ENCODE measurements at regions not wholly inside any gene's neighbourhood (a gene's known extent, or its start where the extent isn't known, plus 50 kb on each side); places are given as distances from the start of the nearest gene placed in this dataset.

DNA sequence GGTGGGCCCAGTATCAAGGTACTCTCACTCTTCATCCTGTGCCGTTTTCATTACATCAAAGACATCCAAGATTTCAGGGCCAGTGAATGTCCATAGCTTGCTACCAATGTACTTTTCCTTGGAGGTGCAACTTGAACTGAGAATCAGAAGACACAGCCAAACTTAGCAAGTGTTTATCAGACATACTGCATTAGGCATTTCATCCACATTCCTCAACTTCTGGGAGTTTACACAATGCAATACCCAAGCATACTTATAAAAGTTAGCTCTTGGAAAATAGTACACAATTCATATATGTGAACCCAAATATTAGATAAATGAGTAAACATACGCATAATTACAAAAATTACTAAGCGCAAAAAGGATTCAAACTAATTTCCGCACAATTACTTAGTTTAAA is 216.3 kb upstream of the RHOBTB1 start:
- DNase-seq (ENCODE audit: insufficient read length, low spot score), result no peak
- FAIRE-seq, result no peak

DNA sequence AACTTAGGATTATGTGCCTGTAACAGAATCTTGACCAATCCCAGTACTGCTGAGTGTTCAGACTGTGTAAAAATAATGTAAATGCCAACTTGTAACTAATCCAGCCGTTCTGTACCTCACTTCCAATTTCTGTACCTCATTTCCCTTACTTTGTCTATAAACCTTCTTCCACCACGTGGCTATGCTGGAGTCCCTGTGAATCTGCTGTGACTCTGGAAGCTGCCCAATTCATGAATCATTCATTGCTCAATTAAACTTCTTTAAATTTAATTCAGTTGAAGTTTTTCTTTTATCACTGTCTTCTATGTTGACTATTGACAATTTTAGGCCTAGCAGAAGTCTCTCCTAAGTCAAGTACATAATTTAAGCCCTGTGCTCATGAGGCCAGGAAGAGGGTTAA is 215.3 kb upstream of the RHOBTB1 start:
- DNase-seq (ENCODE audit: insufficient read length, low spot score) (no peak), FAIRE-seq (no peak)

DNA sequence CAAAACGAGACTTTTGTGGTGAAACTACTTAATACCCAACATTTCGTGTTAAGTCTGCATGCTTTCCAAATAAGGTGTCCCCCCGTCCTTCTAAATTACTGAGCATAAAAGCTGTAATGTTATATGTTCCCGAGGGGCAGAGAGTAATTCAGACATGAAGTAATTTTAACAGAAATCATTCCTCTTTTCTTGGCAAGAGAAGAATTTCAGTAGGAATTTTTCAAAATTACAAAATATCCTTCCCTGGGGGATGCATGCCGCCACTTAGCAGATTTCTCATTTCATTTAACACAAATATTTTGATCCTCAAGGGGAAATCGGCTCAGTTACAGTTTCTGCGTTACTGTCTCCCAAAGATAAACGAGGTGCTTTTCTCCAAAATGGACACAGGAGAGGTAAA is 213.2 kb upstream of the RHOBTB1 start:
- DNase-seq (ENCODE audit: insufficient read length, low spot score) (no peak), FAIRE-seq (no peak)

DNA sequence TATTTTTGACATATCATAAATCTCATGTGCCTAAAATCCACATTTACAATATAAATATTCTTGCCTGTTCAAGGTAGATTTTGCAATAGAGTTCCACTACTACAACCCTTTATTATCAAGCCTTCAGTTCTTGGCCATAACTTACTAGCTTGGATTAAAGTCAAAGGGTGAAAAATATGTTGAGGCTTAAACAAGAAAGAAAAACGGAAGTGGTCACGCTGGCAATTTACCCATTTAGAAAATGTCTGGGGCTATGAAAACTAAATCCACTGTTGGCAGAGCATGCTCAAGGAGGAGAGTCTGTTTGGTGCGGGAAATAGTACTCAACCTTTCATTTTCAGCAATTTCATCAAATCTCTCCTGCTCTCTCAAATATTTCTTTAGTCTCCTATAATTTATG is 209.8 kb upstream of the RHOBTB1 start:
- DNase-seq (ENCODE audit: insufficient read length, low spot score), result no peak
- no peak for FAIRE-seq

DNA sequence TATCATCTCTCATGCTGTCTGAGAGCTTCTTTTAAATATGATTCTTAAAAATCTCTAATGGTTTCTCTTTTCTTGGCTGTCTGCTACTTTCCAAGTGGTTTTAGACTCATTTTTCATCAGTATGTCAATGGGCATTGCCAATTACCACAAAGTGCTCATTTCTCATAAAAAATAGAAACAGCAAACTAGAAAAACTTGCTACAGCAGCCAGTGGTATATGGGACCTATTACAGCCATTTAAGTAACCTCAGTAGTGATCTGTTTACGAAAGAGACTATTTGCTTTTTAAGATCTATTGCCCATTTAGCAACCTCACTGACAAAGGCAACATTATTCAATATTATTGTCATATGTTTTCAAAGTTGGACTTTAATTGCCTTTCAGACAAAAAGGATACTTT is 207.1 kb upstream of the RHOBTB1 start:
- FAIRE-seq (no peak), DNase-seq (ENCODE audit: insufficient read length, low spot score) (no peak)

DNA sequence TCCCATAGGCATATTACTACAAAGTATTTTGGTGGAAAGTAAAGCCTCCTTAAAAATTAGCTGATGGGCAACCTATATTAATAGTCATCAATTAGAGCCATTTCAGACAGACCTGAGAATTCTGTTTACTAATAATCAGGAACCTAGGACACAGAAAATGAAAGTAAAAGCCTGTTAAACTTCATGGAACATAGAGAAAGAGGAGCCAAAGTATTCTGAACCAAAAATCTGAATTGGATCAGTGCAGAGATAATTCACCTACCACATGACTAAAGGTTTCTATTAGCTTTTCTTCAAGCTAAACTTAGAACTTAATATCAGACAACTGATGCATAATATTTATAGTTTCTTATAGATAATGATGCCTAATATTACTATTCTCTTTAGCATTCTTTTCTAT is 204.5 kb upstream of the RHOBTB1 start:
- FAIRE-seq (no peak), DNase-seq (ENCODE audit: insufficient read length, low spot score) (no peak)

DNA sequence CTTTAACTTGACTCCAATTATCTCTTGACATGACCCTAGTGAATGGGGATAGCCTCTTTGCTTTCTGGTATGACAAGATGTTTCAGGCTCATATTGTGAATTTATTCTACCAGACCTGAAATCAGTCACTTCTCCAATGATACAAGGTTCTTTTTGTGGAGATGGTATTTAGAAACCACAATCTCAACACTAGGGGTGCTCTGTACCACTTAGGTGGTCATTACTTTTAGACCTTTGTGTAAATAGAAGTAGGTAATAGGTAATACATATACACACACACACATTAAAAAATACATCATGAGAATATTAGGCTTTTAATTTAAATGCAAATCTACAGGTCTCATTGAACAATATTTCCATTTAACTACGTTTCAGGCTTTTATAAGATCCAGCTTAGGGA is 199.0 kb upstream of the RHOBTB1 start:
- no peak for FAIRE-seq

DNA sequence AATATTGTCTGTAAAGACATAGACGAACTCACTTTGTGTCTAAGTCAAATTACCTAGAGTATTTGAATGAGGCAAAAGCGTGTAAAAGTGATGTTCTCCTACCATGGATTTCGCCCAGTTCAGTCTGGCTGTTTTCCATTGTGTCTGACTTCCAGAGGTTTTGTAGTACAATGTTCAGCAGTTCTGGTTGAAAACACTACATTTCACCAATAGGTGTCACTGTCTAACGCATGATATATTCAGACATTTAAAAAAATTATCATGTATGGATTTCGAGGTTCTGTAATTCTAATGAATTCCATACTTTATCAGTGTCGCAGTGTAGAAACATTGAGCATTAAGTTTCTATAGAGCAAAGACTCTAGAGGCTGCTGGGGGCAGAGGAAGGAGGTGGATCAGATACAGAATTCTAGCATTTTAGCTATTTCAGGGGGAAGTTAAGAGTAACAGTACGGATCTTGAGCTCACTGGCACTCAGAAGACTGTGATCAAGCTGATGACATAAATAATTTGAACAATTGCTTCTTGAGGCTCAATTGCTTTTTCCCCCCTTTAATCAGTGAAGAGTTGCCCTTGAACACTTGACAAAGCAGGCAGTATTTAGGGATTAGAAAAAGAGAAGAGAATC is 196.9 kb upstream of the RHOBTB1 start:
- FAIRE-seq, result no peak

More for the DNA sequence above, 199.0 kb upstream of the RHOBTB1 start:
- DNase-seq (ENCODE audit: insufficient read length, low spot score), result no peak

DNA sequence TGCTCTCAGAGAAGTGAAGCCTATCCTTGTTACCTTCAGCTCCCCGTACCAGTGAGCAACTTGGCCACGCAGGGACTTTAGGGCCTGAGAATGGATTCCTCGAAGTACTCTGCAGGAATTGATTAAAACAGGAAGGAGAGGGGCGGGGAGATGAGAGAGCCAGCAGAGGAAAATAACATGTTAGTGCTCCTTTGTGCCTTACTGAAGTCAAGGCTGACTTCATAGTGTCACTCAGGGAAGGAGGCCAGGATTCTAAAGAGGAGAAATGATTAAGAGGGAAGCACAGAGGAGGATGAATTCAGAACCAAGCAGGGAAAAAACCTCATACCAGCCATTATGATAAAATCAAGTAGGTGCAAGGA is 195.6 kb upstream of the RHOBTB1 start:
- DNase-seq (ENCODE audit: insufficient read length, low spot score), result no peak

More for the DNA sequence above, 196.9 kb upstream of the RHOBTB1 start:
- DNase-seq (ENCODE audit: insufficient read length, low spot score), result peak; percentile 22

DNA sequence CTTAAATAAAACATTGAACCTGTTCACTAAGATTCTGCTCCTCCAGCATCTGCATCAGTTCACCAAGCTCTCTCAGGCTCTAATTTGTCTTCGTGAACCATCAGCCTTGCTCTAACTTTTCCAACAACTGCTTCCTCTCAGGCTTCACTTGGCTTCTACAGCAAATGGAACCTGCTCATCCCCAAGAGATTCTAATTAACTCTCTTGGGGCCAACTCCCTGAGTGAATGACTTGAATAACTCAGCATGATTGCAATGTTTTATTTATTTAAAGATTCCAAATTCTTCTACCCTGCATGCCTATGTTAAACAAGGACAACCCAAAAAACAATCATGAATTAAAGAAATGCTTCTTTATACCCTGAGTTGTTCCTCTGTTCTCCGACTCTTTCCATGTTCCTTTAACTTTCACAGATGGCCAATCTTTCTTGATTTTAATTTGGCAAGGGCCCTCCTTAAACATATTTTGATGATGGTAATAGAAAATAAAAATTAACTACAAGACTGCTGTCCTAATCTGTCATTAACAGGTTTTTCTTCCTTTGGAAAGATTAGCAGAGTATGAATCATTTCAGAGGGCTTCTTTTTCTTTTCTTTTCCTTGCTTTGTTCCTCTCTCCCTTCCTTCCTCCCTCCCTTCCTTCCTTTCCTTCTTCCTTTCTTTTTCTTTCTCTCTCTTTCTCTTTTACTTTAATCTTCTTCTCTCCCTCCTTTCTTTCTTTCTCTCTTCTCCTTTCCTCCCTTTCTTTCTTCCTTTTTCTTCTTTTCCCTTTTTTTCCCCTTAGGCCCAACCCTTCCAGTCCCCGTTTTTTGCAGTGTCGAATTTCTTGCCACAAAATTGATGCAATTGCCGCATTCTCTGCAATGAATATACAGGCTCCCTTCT is 195.0 kb upstream of the RHOBTB1 start:
- no peak for FAIRE-seq
- DNase-seq (ENCODE audit: insufficient read length, low spot score), result no peak

More for the DNA sequence above, 195.6 kb upstream of the RHOBTB1 start:
- no peak for FAIRE-seq

DNA sequence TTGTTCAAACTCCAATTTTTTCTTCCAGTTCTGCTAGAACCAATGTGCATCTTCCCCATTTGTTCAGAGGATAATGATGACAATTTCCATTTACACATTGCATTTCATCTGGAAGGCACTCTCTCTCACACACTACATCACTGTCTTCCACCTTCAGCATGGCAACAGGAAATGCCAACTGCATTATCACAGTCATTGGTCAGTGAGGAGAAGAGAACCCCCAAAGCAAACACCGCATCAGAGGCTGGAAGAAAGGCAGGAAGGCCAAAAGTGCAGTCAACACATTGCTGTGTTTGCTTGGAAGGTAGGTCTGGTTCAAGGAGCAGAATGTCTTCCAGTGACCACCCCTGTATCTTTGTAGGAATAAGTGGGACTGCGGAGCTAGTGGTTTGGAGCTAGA is 192.2 kb upstream of the RHOBTB1 start:
- DNase-seq (ENCODE audit: insufficient read length, low spot score) (peak; percentile 8), FAIRE-seq (no peak)

DNA sequence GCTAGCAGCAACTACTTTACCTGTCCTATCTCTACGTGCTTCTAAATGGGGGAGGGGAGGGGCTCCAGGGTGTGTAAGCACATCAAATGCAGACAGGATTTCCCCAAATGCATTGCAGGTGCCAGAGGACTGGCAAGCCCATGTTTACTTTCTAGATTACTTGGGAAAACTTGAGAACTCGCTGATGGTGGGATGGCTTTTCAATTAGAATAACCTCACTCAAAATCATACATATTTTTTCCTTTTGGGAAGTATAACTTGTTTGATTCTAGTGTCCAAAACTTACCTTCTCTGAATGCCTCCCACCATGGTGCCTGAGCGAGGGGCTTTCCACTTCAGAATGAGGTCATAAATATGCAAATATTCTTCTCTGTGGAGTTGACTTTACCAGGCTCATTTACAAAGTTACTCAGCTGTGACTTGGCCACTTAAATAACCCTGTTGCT is 191.3 kb upstream of the RHOBTB1 start:
- FAIRE-seq, result no peak
- no peak for DNase-seq (ENCODE audit: insufficient read length, low spot score)

DNA sequence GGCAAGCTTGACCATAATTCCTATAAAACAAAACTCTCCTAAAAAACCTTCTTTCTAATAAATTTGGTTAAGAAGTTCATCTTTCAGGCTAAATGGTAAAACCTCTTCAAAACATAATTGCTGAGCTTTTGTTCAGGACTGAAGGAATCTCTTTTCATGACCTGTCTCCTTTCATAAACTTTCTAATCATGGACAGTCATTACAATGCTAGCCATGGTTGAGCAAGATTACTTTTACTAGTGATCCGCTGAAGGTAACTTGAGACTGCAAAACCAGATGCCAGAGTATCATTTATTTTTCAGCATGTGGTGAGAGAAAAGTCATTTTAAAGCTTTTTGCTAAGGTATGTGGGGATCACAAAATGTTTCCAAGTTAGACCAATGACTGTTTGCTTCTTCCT is 186.4 kb upstream of the RHOBTB1 start:
- DNase-seq (ENCODE audit: insufficient read length, low spot score), result no peak
- FAIRE-seq, result no peak

DNA sequence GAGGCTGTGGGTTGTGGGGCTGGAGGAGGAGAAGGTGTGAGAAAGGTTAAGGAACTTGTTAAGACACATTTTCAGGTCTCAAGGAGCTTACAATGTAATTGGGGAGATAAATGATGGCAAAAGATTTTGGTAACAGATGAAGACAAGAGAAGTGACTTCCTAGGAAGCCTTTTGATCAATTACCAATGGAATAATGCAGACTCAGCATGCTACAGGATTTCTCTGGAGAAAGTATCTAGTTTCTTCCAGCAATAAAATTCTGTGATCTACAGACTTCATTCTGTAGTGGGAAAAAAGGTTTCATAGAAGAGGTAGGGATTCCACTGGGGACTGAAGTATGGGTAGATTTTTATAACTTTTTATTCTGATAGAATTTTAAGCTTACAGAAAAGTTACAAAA is 184.2 kb upstream of the RHOBTB1 start:
- FAIRE-seq (no peak), DNase-seq (ENCODE audit: insufficient read length, low spot score) (no peak)

DNA sequence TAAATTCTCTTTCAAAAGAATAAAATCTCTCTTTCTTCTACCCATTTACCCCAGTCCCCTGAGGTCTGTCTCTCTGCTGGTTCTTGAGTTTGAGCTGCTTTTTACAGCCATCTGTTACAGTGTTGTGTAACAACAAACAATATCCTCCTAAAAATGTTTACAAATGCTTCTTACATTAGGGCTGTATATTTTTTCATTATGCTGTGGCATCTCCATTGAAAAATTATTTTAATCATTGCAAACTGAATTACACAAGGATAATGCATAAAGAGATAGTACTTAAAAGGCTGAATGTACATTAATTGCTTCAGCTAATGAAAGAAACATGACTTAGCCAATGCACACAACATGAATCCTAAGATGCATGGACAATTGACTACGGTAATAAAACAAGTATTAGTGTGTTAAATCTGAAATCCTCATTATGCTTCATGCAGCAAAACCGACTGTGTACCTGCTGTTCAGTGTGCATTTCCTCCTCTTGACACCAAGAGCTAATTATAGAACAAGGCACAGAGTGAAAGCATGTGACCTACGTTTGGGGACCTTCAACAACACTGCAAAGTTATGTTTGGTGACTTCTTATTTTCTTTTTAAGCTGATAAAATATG is 181.7 kb upstream of the RHOBTB1 start:
- no peak for FAIRE-seq
- no peak for DNase-seq (ENCODE audit: insufficient read length, low spot score)

DNA sequence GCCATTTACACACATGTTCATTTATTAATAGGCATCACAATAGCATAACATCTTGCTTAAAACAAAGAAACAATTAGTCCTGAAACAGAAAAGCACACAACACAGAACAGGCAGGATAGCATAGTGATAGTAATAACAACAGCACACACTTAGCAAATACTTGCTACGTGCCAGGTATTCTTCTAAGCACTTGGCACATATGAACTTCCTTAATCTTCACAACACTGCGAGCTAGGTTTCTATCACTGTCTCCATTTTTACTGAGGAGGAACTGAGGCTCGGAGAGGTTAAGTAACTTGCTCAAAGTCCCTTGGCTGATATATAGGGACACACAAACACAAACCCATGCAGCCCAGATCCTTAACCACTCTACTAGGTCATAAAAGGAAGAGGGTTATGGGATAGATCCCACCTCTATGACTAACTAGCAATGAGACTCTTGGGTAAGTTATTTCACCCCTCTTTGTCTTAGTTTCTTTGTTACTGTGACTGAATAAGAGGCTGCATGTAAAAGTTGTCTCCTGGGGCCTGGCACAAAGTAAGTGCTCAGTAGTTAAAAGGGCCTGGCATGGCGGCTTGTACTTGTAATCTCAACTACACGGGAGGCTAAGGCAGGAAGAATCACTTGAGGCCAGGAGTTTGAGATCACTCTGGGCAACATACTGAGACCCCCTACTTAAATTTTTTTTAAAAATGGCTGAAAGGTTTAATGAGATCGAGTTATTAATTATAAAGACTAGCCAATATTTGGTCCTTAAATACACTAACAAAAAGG is 181.0 kb upstream of the RHOBTB1 start:
- DNase-seq (ENCODE audit: insufficient read length, low spot score) (no peak), FAIRE-seq (no peak)

DNA sequence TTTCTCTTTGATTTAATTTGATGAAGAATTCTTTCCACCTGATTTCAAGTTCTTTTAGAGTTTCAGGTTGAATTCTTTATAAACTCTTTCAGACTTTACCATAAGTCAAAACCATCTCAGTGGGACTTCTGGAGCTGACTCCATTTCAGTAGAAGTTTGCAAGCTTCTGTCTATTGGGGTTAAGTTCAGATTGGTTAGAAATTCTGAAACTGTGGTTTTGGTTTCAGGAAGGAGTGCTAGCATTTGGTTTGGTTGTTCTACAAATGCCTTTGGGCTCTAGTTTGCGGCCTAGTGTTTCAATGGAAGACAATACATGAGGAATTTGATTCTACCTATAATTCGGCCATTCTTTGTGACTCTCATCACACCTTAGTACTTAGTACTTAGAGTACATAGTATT is 176.8 kb upstream of the RHOBTB1 start:
- DNase-seq (ENCODE audit: insufficient read length, low spot score), result no peak
- no peak for FAIRE-seq

DNA sequence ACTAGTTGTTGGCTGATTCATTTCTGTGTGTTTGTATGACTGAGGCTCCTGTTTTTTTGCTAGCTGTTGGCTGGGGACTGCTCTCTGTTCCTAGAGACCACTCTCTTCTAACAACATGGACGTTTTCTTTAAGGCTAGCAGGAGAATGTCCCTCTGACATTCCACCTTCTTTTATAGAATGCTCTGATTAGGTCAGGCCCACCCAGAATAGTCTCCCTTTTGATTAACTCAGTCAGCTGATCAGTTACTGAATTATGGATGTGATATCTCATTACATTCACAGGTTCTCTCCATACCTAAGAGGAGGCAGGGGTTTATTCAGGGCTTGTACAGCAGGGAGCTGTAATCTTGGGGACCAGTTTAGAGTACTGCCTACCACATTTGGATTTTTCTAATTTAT is 175.6 kb upstream of the RHOBTB1 start:
- FAIRE-seq, result no peak
- no peak for DNase-seq (ENCODE audit: insufficient read length, low spot score)

DNA sequence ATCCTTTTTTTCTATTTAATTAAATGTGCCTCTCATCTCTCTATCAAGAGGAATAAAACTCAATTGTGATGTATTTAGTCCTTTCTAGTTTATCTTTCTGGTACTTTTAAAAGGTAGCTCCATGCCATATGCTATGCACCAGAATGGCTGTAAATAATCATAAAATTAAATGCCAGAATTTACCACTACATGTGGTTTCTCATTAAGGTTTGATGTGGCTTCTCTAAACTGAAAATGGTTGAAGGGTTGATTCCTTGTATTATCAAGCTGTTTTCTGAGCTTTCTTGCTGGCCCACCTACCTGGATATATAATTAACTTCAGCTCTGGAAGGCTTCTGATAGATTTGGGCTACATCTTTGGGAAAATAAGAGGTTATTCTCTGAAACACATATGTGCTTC is 171.9 kb upstream of the RHOBTB1 start:
- FAIRE-seq (no peak), DNase-seq (ENCODE audit: insufficient read length, low spot score) (no peak)

DNA sequence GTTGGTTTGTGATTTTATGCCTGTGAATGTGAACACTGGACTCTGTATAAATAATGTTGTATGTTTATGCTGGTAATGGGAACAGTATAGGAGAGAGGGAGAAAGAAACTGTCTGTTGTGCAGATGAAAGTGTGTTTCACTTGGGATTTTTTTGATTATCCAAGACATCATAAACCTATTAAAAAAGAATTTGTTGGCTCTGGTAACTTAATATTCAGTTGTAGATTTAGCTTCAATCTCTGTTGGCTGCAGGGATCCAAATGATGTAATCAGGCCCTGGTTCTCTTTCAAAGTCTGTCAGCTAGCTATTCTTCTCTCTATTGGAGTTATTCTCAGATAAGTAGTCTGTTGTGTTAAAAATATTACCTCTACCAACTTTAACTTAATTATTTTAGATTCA is 168.8 kb upstream of the RHOBTB1 start:
- FAIRE-seq, result no peak
- no peak for DNase-seq (ENCODE audit: insufficient read length, low spot score)

DNA sequence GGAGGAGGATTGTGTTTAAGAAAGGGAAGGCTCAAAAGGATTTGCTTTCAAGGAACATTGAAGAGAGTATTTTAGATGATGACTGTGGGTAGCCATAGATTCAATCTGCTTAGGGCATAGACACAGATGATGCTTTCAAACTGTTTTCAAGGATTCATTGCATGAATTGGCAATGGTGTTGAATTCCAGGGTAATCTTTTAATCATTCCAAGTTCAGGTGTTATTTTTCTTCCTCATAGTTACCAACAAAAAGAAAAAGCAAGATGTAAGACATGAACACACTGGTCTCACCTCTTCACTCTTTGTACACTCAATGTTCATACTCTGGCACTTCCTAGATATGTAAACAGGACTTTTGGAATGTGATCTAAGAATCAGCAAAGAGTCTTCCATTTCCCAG is 167.0 kb upstream of the RHOBTB1 start:
- FAIRE-seq, result no peak
- no peak for DNase-seq (ENCODE audit: insufficient read length, low spot score)

Measured in HTR-8/SVneo (cell line).